ENCODE measurements at regions not wholly inside any gene's neighbourhood (a gene's known extent, or its start where the extent isn't known, plus 50 kb on each side); places are given as distances from the start of the nearest gene placed in this dataset.

DNA sequence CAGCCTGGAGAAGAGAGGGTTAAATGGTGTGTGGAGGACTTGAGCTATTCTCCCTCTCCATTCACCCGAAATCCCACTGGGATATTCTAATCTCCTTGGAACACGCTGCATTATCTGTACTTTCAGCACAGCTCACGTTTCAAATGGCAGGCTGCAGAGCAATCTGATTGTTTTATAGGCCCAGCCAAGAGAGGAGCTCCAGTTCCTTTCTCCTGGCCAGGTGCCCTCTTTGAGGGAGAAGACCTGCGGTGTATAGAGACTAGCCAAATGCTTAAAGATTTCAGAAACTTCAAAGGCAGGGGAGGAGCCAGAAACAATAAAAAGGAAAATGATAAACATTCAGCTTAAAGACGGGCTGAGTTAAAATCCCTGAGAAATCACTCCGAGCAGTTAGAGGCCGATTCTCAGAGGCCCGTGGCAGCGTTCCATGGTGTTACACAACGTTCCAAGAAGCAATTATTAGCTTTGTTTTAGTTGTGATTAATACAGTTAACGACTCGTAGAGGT is 564.0 kb upstream of the KLF4 start:
- Histone ChIP-seq H3K23ac (ENCODE audit: low read length) (no peak overlapping the region), H3K9me3 (ENCODE audit: insufficient read depth, low read depth, low read length) (no peaks in the 10 kb centered on the region), H2BK12ac (ENCODE audit: low read length) (no peak overlapping the region), H3K27me3 (ENCODE audit: insufficient read depth, low read length) (no peaks in the 10 kb centered on the region), H4K12ac (ENCODE audit: low read depth, low read length) (no peak overlapping the region), H3K36me3 (ENCODE audit: control insufficient read depth in 1 of 2, insufficient read depth in 2 of 2, low read length in 2 of 2) (no peaks in the 10 kb centered on the region), H2AFZ (ENCODE audit: insufficient read depth, low read length, poor library complexity) (no peak overlapping the region), H3K4me1 (ENCODE audit: control insufficient read depth in 1 of 2, insufficient read depth in 2 of 2, low read length in 2 of 2) (peaks cover 0 to 6% of the 10 kb centered on the region in 2 experiments), H3K4me2 (ENCODE audit: low read length) (no peak overlapping the region), H3K18ac (ENCODE audit: low read length) (no peak overlapping the region), H2BK5ac (ENCODE audit: low read depth, low read length, poor library complexity) (no peak overlapping the region), H2AK5ac (ENCODE audit: low read length) (no peak overlapping the region), H3K14ac (ENCODE audit: low read length) (no peak overlapping the region), H3K79me2 (ENCODE audit: control insufficient read depth, insufficient read depth, low read length, poor library complexity) (no peaks in the 10 kb centered on the region), H3K4me3 (ENCODE audit: low read depth, low read length) (no peak overlapping the region), H4K91ac (ENCODE audit: low read depth, low read length) (no peak overlapping the region), H3K27ac (ENCODE audit: low read depth, low read length) (no peak overlapping the region), H2BK120ac (ENCODE audit: insufficient read depth, low read length, poor library complexity) (no peak overlapping the region), H4K8ac (ENCODE audit: low read depth, low read length) (no peak overlapping the region), H3K4ac (ENCODE audit: low read depth, low read length) (no peak overlapping the region), H3K79me1 (ENCODE audit: low read length) (peaks cover 2% of the 10 kb centered on the region), H3K9ac (ENCODE audit: low read length) (no peak overlapping the region)
- DNase-seq = peak in 1 of 2 donors; percentile 25
- WGBS (ENCODE audit: extremely low coverage, insufficient coverage, insufficient read length) = no CpG with 5 or more reads among the region's 12 CpGs

DNA sequence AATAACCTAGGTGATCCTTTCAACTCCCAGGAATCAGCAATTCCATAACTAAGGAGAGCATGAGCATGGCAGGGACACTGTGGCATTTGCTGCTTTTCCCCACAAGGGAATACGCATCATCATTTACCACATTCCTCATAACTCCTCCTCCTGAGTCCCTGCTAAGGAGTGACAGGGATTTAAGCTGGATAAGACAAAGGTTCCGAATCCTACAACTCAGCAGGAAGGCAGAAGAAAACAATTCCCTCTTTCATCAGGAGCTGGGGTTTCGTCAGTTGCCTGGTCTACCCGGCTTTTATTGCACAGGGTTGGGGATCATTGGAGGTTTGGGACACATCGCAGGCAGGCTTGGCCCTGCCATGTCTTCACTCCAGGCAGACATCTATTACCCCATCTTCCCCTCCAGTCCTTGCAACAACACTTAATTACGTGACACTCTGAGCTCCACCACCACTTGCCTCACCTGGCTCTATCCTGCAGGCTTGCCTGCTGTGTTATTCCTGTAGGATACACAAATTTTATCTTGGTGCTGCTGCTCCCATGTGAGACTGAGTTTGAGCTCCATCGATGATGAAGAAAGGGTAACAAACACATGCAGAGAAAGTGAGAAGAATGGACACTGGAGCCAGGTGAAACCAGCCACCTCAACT is 563.0 kb upstream of the KLF4 start:
- no peaks in the 10 kb centered on the region for H3K27me3 ChIP-seq (ENCODE audit: insufficient read depth, low read length)
- no peak overlapping the region for H3K18ac ChIP-seq (ENCODE audit: low read length)
- H2BK120ac ChIP-seq (ENCODE audit: insufficient read depth, low read length, poor library complexity) = no peak overlapping the region
- WGBS (ENCODE audit: extremely low coverage, insufficient coverage, insufficient read length) = no CpG with 5 or more reads among the region's 7 CpGs
- no peak overlapping the region for H3K23ac ChIP-seq (ENCODE audit: low read length)
- peaks cover 0 to 6% of the 10 kb centered on the region in 2 experiments for H3K4me1 ChIP-seq (ENCODE audit: control insufficient read depth in 1 of 2, insufficient read depth in 2 of 2, low read length in 2 of 2)
- H3K9me3 ChIP-seq (ENCODE audit: insufficient read depth, low read depth, low read length) = no peaks in the 10 kb centered on the region
- H4K8ac ChIP-seq (ENCODE audit: low read depth, low read length) = no peak overlapping the region
- no peak overlapping the region for H4K12ac ChIP-seq (ENCODE audit: low read depth, low read length)
- H3K79me1 ChIP-seq (ENCODE audit: low read length) = peaks cover 4% of the 10 kb centered on the region
- H3K36me3 ChIP-seq (ENCODE audit: control insufficient read depth in 1 of 2, insufficient read depth in 2 of 2, low read length in 2 of 2) = no peaks in the 10 kb centered on the region
- H3K9ac ChIP-seq (ENCODE audit: low read length) = no peak overlapping the region
- H2BK12ac ChIP-seq (ENCODE audit: low read length) = no peak overlapping the region
- no peak overlapping the region for H3K4me3 ChIP-seq (ENCODE audit: low read depth, low read length)
- no peak overlapping the region for H2AFZ ChIP-seq (ENCODE audit: insufficient read depth, low read length, poor library complexity)
- H3K27ac ChIP-seq (ENCODE audit: low read depth, low read length) = no peak overlapping the region
- no peak overlapping the region for H3K14ac ChIP-seq (ENCODE audit: low read length)
- no peak overlapping the region for H4K91ac ChIP-seq (ENCODE audit: low read depth, low read length)
- H3K4ac ChIP-seq (ENCODE audit: low read depth, low read length) = no peak overlapping the region
- H2AK5ac ChIP-seq (ENCODE audit: low read length) = no peak overlapping the region
- H3K4me2 ChIP-seq (ENCODE audit: low read length) = no peak overlapping the region
- no peak for DNase-seq
- H3K79me2 ChIP-seq (ENCODE audit: control insufficient read depth, insufficient read depth, low read length, poor library complexity) = no peaks in the 10 kb centered on the region
- H2BK5ac ChIP-seq (ENCODE audit: low read depth, low read length, poor library complexity) = no peak overlapping the region

DNA sequence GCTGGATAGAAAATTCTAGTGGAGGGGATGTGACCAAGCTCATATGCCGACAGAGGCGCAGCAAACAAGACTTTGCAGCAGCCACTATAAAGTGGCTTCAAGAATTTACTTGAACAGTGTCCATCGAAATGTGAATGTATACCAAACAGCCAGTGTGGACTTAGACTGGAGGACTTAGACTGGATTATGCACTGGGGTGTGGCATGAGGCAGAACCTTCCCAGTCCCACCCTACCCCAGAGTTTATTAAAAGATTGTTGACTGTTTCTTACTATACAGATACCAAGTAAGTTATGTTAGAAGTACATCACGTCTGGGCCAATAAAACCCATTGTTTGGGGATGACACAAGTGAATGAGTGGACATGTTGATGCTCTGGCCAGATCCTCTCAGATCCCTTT is 561.3 kb upstream of the KLF4 start:
- WGBS (ENCODE audit: extremely low coverage, insufficient coverage, insufficient read length) = no CpG with 5 or more reads among the region's 4 CpGs
- peaks cover 0 to 5% of the 10 kb centered on the region in 2 experiments for H3K4me1 ChIP-seq (ENCODE audit: control insufficient read depth in 1 of 2, insufficient read depth in 2 of 2, low read length in 2 of 2)

DNA sequence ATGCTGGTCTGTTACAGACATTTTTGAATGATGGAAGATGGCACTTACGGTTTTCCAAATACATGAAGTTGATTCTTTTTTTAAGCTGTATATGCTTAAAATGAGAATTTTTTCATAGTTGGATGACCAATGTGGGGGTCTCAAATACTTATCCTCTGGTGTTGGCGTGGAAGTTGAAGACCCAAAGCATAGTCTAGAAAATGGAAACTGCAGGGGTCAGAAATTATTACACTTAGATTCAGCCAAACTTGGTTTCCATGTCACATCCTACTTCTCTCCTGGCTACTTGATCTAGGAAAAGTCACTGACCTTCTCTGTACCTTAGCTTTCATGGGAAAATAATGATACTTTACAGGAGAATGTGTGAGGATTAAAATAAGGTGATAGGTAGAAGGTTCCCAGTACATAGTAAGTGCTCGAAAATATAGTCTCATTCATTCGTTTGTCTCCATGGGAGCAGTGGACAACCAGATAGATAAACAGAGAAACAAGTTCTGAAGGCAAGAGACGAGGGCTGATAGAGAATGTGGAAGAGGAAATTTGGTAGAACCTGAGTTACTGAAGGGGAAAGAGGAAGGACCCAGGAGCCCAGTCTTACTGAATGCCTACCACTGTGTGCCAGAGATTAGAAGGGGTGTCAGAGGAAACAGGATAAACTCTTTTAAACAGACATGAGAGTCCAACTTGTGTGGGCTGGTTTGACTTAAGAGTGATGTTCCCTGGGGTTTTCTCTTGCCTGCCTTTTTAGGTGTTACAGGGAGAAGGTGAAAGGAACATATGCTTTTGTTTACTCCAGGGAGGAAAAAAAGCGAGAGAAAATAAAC is 560.3 kb upstream of the KLF4 start:
- H3K9me3 ChIP-seq (ENCODE audit: insufficient read depth, low read depth, low read length) = no peaks in the 10 kb centered on the region
- no peak overlapping the region for H4K12ac ChIP-seq (ENCODE audit: low read depth, low read length)
- no peak overlapping the region for H4K8ac ChIP-seq (ENCODE audit: low read depth, low read length)
- H3K23ac ChIP-seq (ENCODE audit: low read length) = no peak overlapping the region
- H3K79me1 ChIP-seq (ENCODE audit: low read length) = peaks cover 3% of the 10 kb centered on the region
- no peak overlapping the region for H3K9ac ChIP-seq (ENCODE audit: low read length)
- no peak overlapping the region for H3K4me2 ChIP-seq (ENCODE audit: low read length)
- no peaks in the 10 kb centered on the region for H3K79me2 ChIP-seq (ENCODE audit: control insufficient read depth, insufficient read depth, low read length, poor library complexity)
- no peak overlapping the region for H2BK12ac ChIP-seq (ENCODE audit: low read length)
- H3K4me3 ChIP-seq (ENCODE audit: low read depth, low read length) = no peak overlapping the region
- H3K18ac ChIP-seq (ENCODE audit: low read length) = no peak overlapping the region
- no peaks in the 10 kb centered on the region for H3K36me3 ChIP-seq (ENCODE audit: control insufficient read depth in 1 of 2, insufficient read depth in 2 of 2, low read length in 2 of 2)
- no peak overlapping the region for H2AFZ ChIP-seq (ENCODE audit: insufficient read depth, low read length, poor library complexity)
- no peak overlapping the region for H2AK5ac ChIP-seq (ENCODE audit: low read length)
- H3K14ac ChIP-seq (ENCODE audit: low read length) = no peak overlapping the region
- no peak for DNase-seq
- H2BK5ac ChIP-seq (ENCODE audit: low read depth, low read length, poor library complexity) = no peak overlapping the region
- no peak overlapping the region for H3K4ac ChIP-seq (ENCODE audit: low read depth, low read length)
- no CpG with 5 or more reads among the region's 6 CpGs for WGBS (ENCODE audit: extremely low coverage, insufficient coverage, insufficient read length)
- no peak overlapping the region for H2BK120ac ChIP-seq (ENCODE audit: insufficient read depth, low read length, poor library complexity)
- peaks cover 0 to 5% of the 10 kb centered on the region in 2 experiments for H3K4me1 ChIP-seq (ENCODE audit: control insufficient read depth in 1 of 2, insufficient read depth in 2 of 2, low read length in 2 of 2)
- no peak overlapping the region for H4K91ac ChIP-seq (ENCODE audit: low read depth, low read length)
- no peak overlapping the region for H3K27ac ChIP-seq (ENCODE audit: low read depth, low read length)
- H3K27me3 ChIP-seq (ENCODE audit: insufficient read depth, low read length) = no peaks in the 10 kb centered on the region

More for the DNA sequence above, 561.3 kb upstream of the KLF4 start:
- DNase-seq = no peak
- Histone ChIP-seq H3K36me3 (ENCODE audit: control insufficient read depth in 1 of 2, insufficient read depth in 2 of 2, low read length in 2 of 2) (no peaks in the 10 kb centered on the region), H2BK5ac (ENCODE audit: low read depth, low read length, poor library complexity) (no peak overlapping the region), H2BK120ac (ENCODE audit: insufficient read depth, low read length, poor library complexity) (no peak overlapping the region), H3K4me2 (ENCODE audit: low read length) (no peak overlapping the region), H2AK5ac (ENCODE audit: low read length) (no peak overlapping the region), H4K8ac (ENCODE audit: low read depth, low read length) (no peak overlapping the region), H3K79me1 (ENCODE audit: low read length) (peaks cover 3% of the 10 kb centered on the region), H3K18ac (ENCODE audit: low read length) (no peak overlapping the region), H2BK12ac (ENCODE audit: low read length) (no peak overlapping the region), H3K23ac (ENCODE audit: low read length) (no peak overlapping the region), H3K27ac (ENCODE audit: low read depth, low read length) (no peak overlapping the region), H3K4ac (ENCODE audit: low read depth, low read length) (no peak overlapping the region), H3K4me3 (ENCODE audit: low read depth, low read length) (no peak overlapping the region), H4K91ac (ENCODE audit: low read depth, low read length) (no peak overlapping the region), H2AFZ (ENCODE audit: insufficient read depth, low read length, poor library complexity) (no peak overlapping the region), H3K27me3 (ENCODE audit: insufficient read depth, low read length) (no peaks in the 10 kb centered on the region), H3K9ac (ENCODE audit: low read length) (no peak overlapping the region), H3K79me2 (ENCODE audit: control insufficient read depth, insufficient read depth, low read length, poor library complexity) (no peaks in the 10 kb centered on the region), H3K9me3 (ENCODE audit: insufficient read depth, low read depth, low read length) (no peaks in the 10 kb centered on the region), H4K12ac (ENCODE audit: low read depth, low read length) (no peak overlapping the region), H3K14ac (ENCODE audit: low read length) (no peak overlapping the region)
